ENCODE measurements at regions not wholly inside any gene's neighbourhood (a gene's known extent, or its start where the extent isn't known, plus 50 kb on each side); places are given as distances from the start of the nearest gene placed in this dataset.
A peak's percentile ranks its signal among the peaks of the same experiment; 100 is the strongest.

GRCh38 chr22:48490500-48491411, 1336.9 kb downstream of the BRD1 start:
- Histone ChIP-seq H3K27ac (no peak overlapping the region), H3K4me1 (replicated peaks in 1 of 2) (no peaks in the 10 kb centered on the region), H3K36me3 (replicated peaks in 1 of 2) (no peaks in the 10 kb centered on the region), H3K27me3 (peaks cover 33% of the 10 kb centered on the region), H3K4me3 (peak overlapping the region in 1 of 4 donors; percentile 48), H3K9me3 (replicated peaks in 1 of 3) (no peaks in the 10 kb centered on the region)
- no peak for TF ChIP-seq POLR2A (IDR thresholded peaks at IDR 0.05)
- no peak for TF ChIP-seq CTCF (IDR thresholded peaks at IDR 0.05)
- WGBS, 4 donors, result 5 to 6% (median 5%) methylated on average over 16 to 51 of the region's 51 CpGs
- no peak for DNase-seq
- intact Hi-C loops (cut with DNase I), result loop anchor here in 1 of 2 donors (5.0 to 10.0 kb wide), 2 partner anchors 1276 to 1693 kb away; no protein-coding TSS in a partner anchor

GRCh38 chr22:48489551-48490499, 1337.8 kb downstream of the BRD1 start:
- TF ChIP-seq POLR2A (IDR thresholded peaks at IDR 0.05) (no peak), CTCF (IDR thresholded peaks at IDR 0.05) (no peak)
- intact Hi-C loops (cut with DNase I), result loop anchor here in 1 of 2 donors (5.0 to 10.0 kb wide), 2 partner anchors 1275 to 1693 kb away; no protein-coding TSS in a partner anchor
- H3K27me3 ChIP-seq, result peaks cover 33% of the 10 kb centered on the region
- no peak for DNase-seq
- H3K9me3 ChIP-seq (replicated peaks in 1 of 3), result no peaks in the 10 kb centered on the region
- H3K4me1 ChIP-seq (replicated peaks in 1 of 2), result no peaks in the 10 kb centered on the region
- no peaks in the 10 kb centered on the region for H3K36me3 ChIP-seq (replicated peaks in 1 of 2)
- H3K4me3 ChIP-seq, result peak overlapping the region in 1 of 4 donors; percentile 48
- WGBS, 4 donors, result 1 to 3% (median 1%) methylated on average over 6 to 113 of the region's 113 CpGs; no CpG with 5 or more reads in 1 of the 4 donors
- H3K27ac ChIP-seq, result no peak overlapping the region

- DNase-seq, result no peak
- H3K9me3 ChIP-seq (replicated peaks in 1 of 3), result no peaks in the 10 kb centered on the region
- intact Hi-C loops (cut with DNase I), result no loop called here
- H3K36me3 ChIP-seq (replicated peaks in 1 of 2), result no peaks in the 10 kb centered on the region
- WGBS, 4 donors, result 11 to 74% (median 37%) methylated on average over 9 to 88 of the region's 90 CpGs
- no peaks in the 10 kb centered on the region for H3K4me1 ChIP-seq (replicated peaks in 1 of 2)
- H3K27me3 ChIP-seq, result peaks cover 33% of the 10 kb centered on the region
- no peak overlapping the region for H3K4me3 ChIP-seq
- no peak for TF ChIP-seq POLR2A (IDR thresholded peaks at IDR 0.05)
- no peak for TF ChIP-seq CTCF (IDR thresholded peaks at IDR 0.05)
- no peak overlapping the region for H3K27ac ChIP-seq
Measured at GRCh38 chr22:48488611-48489511, 1338.8 kb downstream of the BRD1 start.

Measured in adrenal gland (tissue), 9 donors.